ENCODE measurements at regions not wholly inside any gene's neighbourhood (a gene's known extent, or its start where the extent isn't known, plus 50 kb on each side); places are given as distances from the start of the nearest gene placed in this dataset.

GRCh38 chrX:65610481-65610880, 57.0 kb upstream of the MSN start:
- ChIA-PET POLR2A (no interaction called here), CTCF (no interaction called here)
- no peak for DNase-seq (ENCODE audit: extremely low spot score)

GRCh38 chrX:65610040-65610439, 57.4 kb upstream of the MSN start:
- ChIA-PET CTCF (no interaction called here), POLR2A (no interaction called here)
- no peak for DNase-seq (ENCODE audit: extremely low spot score)
- TF ChIP-seq TARDBP (IDR thresholded peaks at IDR 0.05), result no peak
- TF ChIP-seq FOXK2 (IDR thresholded peaks at IDR 0.05), result no peak
- TF ChIP-seq ARNT (IDR thresholded peaks at IDR 0.05), result no peak
- no peak for TF ChIP-seq BHLHE40 (IDR thresholded peaks at IDR 0.05; ENCODE audit: borderline replicate concordance)
- TF ChIP-seq NFRKB (IDR thresholded peaks at IDR 0.05), result no peak
- TF ChIP-seq SP1 (IDR thresholded peaks at IDR 0.05), result no peak
- TF ChIP-seq PKNOX1 (IDR thresholded peaks at IDR 0.05), result no peak
- no peak for TF ChIP-seq L3MBTL2 (conservative IDR thresholded peaks at IDR 0.05)
- no peak for TF ChIP-seq ZNF384 (IDR thresholded peaks at IDR 0.05)
- TF ChIP-seq FOXA1 (IDR thresholded peaks at IDR 0.05), result no peak
- TF ChIP-seq CTBP1 (IDR thresholded peaks at IDR 0.05; ENCODE audit: borderline replicate concordance), result no peak
- no peak for TF ChIP-seq HDGF (IDR thresholded peaks at IDR 0.05; ENCODE audit: borderline replicate concordance)
- TF ChIP-seq SUZ12 (IDR thresholded peaks at IDR 0.05), result no peak

More at GRCh38 chrX:65610481-65610880, 57.0 kb upstream of the MSN start:
- TF ChIP-seq TARDBP (IDR thresholded peaks at IDR 0.05) (no peak), LEF1 (IDR thresholded peaks at IDR 0.05; ENCODE audit: borderline replicate concordance) (no peak), CTBP1 (IDR thresholded peaks at IDR 0.05; ENCODE audit: borderline replicate concordance) (no peak), SP1 (IDR thresholded peaks at IDR 0.05) (no peak), BHLHE40 (IDR thresholded peaks at IDR 0.05; ENCODE audit: borderline replicate concordance) (no peak), FOXM1 (IDR thresholded peaks at IDR 0.05; ENCODE audit: borderline replicate concordance) (no peak), ARNT (IDR thresholded peaks at IDR 0.05) (no peak), FOXA1 (IDR thresholded peaks at IDR 0.05) (no peak), L3MBTL2 (conservative IDR thresholded peaks at IDR 0.05) (no peak), ELF4 (IDR thresholded peaks at IDR 0.05) (no peak), HDGF (IDR thresholded peaks at IDR 0.05; ENCODE audit: borderline replicate concordance) (no peak), FOXK2 (IDR thresholded peaks at IDR 0.05) (no peak), SUZ12 (IDR thresholded peaks at IDR 0.05) (no peak)

GRCh38 chrX:65609237-65609636, 58.2 kb upstream of the MSN start:
- ChIA-PET CTCF (no interaction called here), POLR2A (no interaction called here)
- no peak for TF ChIP-seq CTBP1 (IDR thresholded peaks at IDR 0.05; ENCODE audit: borderline replicate concordance)
- TF ChIP-seq L3MBTL2 (conservative IDR thresholded peaks at IDR 0.05), result no peak
- no peak for TF ChIP-seq HDGF (IDR thresholded peaks at IDR 0.05; ENCODE audit: borderline replicate concordance)
- no peak for TF ChIP-seq FOXK2 (IDR thresholded peaks at IDR 0.05)
- no peak for TF ChIP-seq ZNF384 (IDR thresholded peaks at IDR 0.05)
- no peak for TF ChIP-seq BHLHE40 (IDR thresholded peaks at IDR 0.05; ENCODE audit: borderline replicate concordance)
- no peak for TF ChIP-seq SUZ12 (IDR thresholded peaks at IDR 0.05)
- TF ChIP-seq NFRKB (IDR thresholded peaks at IDR 0.05), result no peak
- TF ChIP-seq ARNT (IDR thresholded peaks at IDR 0.05), result no peak
- DNase-seq (ENCODE audit: extremely low spot score), result no peak

- no peak for DNase-seq (ENCODE audit: extremely low spot score)
- ChIA-PET CTCF (no interaction called here), POLR2A (no interaction called here)
- TF ChIP-seq ZNF384 (IDR thresholded peaks at IDR 0.05) (no peak), FOXK2 (IDR thresholded peaks at IDR 0.05) (no peak), ELF4 (IDR thresholded peaks at IDR 0.05) (no peak), NFRKB (IDR thresholded peaks at IDR 0.05) (no peak), HDGF (IDR thresholded peaks at IDR 0.05; ENCODE audit: borderline replicate concordance) (no peak), SUZ12 (IDR thresholded peaks at IDR 0.05) (no peak), L3MBTL2 (conservative IDR thresholded peaks at IDR 0.05) (no peak), CTBP1 (IDR thresholded peaks at IDR 0.05; ENCODE audit: borderline replicate concordance) (no peak), SP1 (IDR thresholded peaks at IDR 0.05) (no peak), PKNOX1 (IDR thresholded peaks at IDR 0.05) (no peak), LEF1 (IDR thresholded peaks at IDR 0.05; ENCODE audit: borderline replicate concordance) (no peak), FOXA1 (IDR thresholded peaks at IDR 0.05) (no peak), FOXM1 (IDR thresholded peaks at IDR 0.05; ENCODE audit: borderline replicate concordance) (no peak), BHLHE40 (IDR thresholded peaks at IDR 0.05; ENCODE audit: borderline replicate concordance) (no peak), TARDBP (IDR thresholded peaks at IDR 0.05) (no peak), ARNT (IDR thresholded peaks at IDR 0.05) (no peak)
Observed at GRCh38 chrX:65608026-65608425, 59.4 kb upstream of the MSN start.

DNA sequence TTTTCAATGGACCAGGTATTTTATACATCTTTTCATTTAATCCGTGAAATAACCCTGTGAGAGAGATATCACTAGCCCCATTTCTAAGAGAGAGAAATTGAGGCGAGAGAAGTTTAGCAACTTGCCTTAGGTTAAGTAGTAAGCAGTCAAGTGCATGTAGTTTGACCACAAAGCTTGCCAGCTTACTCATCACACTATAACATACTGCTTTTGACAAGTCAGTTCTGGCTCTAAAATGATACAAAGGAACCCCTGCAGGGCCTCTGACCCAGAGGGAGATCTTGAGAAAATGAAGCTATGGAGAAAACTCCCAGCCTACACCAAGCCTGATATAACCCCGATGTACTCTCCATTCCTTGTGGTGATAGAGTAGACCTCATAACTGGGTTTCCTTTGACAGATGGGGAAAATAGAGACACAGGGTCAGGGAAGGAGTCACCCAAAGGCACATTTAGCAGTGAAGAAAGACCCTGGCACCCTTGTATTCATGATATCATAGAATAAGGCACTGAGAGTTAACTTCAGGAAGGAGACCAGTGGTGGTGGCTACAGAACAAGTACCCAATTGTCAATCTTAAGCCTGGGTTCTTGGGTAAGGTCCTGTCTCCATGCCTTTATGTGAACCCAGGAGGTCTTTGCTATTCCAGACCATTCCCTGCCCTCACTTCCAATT, 60.2 kb upstream of the MSN start:
- ChIA-PET POLR2A (no interaction called here), CTCF (no interaction called here)
- no peak for DNase-seq (ENCODE audit: extremely low spot score)
- TF ChIP-seq FOXK2 (IDR thresholded peaks at IDR 0.05) (no peak), HDGF (IDR thresholded peaks at IDR 0.05; ENCODE audit: borderline replicate concordance) (no peak), PKNOX1 (IDR thresholded peaks at IDR 0.05) (no peak), SUZ12 (IDR thresholded peaks at IDR 0.05) (no peak), SP1 (IDR thresholded peaks at IDR 0.05) (no peak), CTBP1 (IDR thresholded peaks at IDR 0.05; ENCODE audit: borderline replicate concordance) (no peak), TARDBP (IDR thresholded peaks at IDR 0.05) (no peak), NFRKB (IDR thresholded peaks at IDR 0.05) (no peak), ELF4 (IDR thresholded peaks at IDR 0.05) (no peak), FOXA1 (IDR thresholded peaks at IDR 0.05) (no peak), ARNT (IDR thresholded peaks at IDR 0.05) (no peak), FOXM1 (IDR thresholded peaks at IDR 0.05; ENCODE audit: borderline replicate concordance) (no peak), ZNF384 (IDR thresholded peaks at IDR 0.05) (no peak), BHLHE40 (IDR thresholded peaks at IDR 0.05; ENCODE audit: borderline replicate concordance) (no peak), L3MBTL2 (conservative IDR thresholded peaks at IDR 0.05) (no peak)

- POLR2A ChIA-PET, result no interaction called here
- no peak for DNase-seq (ENCODE audit: extremely low spot score)
- TF ChIP-seq SP1 (IDR thresholded peaks at IDR 0.05), result no peak
- no peak for TF ChIP-seq TARDBP (IDR thresholded peaks at IDR 0.05)
- no peak for TF ChIP-seq SUZ12 (IDR thresholded peaks at IDR 0.05)
- TF ChIP-seq FOXK2 (IDR thresholded peaks at IDR 0.05), result no peak
- no peak for TF ChIP-seq BHLHE40 (IDR thresholded peaks at IDR 0.05; ENCODE audit: borderline replicate concordance)
- TF ChIP-seq CTBP1 (IDR thresholded peaks at IDR 0.05; ENCODE audit: borderline replicate concordance), result no peak
- TF ChIP-seq L3MBTL2 (conservative IDR thresholded peaks at IDR 0.05), result no peak
- no peak for TF ChIP-seq NFRKB (IDR thresholded peaks at IDR 0.05)
- TF ChIP-seq ELF4 (IDR thresholded peaks at IDR 0.05), result no peak
- no peak for TF ChIP-seq PKNOX1 (IDR thresholded peaks at IDR 0.05)
- TF ChIP-seq ZNF384 (IDR thresholded peaks at IDR 0.05), result no peak
- TF ChIP-seq FOXM1 (IDR thresholded peaks at IDR 0.05; ENCODE audit: borderline replicate concordance), result no peak
- CTCF ChIA-PET, result no interaction called here
Observed at GRCh38 chrX:65602221-65602560, 65.3 kb upstream of the MSN start.
